HL-60 (cell line): ENCODE measurements at regions not wholly inside any gene's neighbourhood (a gene's known extent, or its start where the extent isn't known, plus 50 kb on each side); places are given as distances from the start of the nearest gene placed in this dataset.

ENCODE experiments used
- POLR2AphosphoS5 ChIP-seq: IDR thresholded peaks from 2 replicates; pipeline ENCODE4 v1.6.1; 2012; ENCODE audit warnings: low read depth
- TF ChIP-seq, protein P1 (sequence below): IDR thresholded peaks from one replicate; pipeline ENCODE4 v1.5.1; 2011; ENCODE audit warnings: low read length, control low read depth, inconsistent platforms; ENCODE audit not compliant: insufficient read depth
- TF ChIP-seq, protein P2 (sequence below): IDR thresholded peaks from 2 replicates; pipeline ENCODE4 v1.6.1; 2012; ENCODE audit warnings: low read depth; ENCODE audit not compliant: insufficient replicate concordance

DNA sequence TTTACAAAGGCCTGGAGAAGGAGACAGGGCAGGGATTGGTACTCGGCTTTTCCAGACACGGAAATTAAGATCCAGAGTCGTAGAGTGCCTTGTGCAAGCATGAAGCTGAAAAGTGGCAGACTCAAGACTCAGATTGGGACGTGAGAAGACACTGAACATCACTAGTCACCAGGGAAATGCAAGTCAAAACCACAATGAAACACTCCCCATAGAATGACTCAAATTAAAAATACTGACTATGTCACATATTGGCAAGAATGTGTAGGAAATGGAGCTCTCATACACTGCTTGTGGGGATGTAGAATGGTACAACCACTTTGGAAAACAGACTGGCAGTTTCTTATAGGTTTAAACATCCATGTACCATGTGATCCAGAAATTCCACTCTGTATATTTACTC lies 472.0 kb downstream of the RPS24 start:
- TF ChIP-seq, protein P1, sequence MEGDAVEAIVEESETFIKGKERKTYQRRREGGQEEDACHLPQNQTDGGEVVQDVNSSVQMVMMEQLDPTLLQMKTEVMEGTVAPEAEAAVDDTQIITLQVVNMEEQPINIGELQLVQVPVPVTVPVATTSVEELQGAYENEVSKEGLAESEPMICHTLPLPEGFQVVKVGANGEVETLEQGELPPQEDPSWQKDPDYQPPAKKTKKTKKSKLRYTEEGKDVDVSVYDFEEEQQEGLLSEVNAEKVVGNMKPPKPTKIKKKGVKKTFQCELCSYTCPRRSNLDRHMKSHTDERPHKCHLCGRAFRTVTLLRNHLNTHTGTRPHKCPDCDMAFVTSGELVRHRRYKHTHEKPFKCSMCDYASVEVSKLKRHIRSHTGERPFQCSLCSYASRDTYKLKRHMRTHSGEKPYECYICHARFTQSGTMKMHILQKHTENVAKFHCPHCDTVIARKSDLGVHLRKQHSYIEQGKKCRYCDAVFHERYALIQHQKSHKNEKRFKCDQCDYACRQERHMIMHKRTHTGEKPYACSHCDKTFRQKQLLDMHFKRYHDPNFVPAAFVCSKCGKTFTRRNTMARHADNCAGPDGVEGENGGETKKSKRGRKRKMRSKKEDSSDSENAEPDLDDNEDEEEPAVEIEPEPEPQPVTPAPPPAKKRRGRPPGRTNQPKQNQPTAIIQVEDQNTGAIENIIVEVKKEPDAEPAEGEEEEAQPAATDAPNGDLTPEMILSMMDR: no peak
- TF ChIP-seq, protein P2, sequence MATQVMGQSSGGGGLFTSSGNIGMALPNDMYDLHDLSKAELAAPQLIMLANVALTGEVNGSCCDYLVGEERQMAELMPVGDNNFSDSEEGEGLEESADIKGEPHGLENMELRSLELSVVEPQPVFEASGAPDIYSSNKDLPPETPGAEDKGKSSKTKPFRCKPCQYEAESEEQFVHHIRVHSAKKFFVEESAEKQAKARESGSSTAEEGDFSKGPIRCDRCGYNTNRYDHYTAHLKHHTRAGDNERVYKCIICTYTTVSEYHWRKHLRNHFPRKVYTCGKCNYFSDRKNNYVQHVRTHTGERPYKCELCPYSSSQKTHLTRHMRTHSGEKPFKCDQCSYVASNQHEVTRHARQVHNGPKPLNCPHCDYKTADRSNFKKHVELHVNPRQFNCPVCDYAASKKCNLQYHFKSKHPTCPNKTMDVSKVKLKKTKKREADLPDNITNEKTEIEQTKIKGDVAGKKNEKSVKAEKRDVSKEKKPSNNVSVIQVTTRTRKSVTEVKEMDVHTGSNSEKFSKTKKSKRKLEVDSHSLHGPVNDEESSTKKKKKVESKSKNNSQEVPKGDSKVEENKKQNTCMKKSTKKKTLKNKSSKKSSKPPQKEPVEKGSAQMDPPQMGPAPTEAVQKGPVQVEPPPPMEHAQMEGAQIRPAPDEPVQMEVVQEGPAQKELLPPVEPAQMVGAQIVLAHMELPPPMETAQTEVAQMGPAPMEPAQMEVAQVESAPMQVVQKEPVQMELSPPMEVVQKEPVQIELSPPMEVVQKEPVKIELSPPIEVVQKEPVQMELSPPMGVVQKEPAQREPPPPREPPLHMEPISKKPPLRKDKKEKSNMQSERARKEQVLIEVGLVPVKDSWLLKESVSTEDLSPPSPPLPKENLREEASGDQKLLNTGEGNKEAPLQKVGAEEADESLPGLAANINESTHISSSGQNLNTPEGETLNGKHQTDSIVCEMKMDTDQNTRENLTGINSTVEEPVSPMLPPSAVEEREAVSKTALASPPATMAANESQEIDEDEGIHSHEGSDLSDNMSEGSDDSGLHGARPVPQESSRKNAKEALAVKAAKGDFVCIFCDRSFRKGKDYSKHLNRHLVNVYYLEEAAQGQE: no peak
- TF ChIP-seq POLR2AphosphoS5: no peak
